Stimulated activated CD8-positive, alpha-beta memory T cell treated with anti-CD3 and anti-CD28 coated beads, Interleukin-7, amount 100 ng/mL, for 48 hours (primary cell): ENCODE measurements at regions not wholly inside any gene's neighbourhood (a gene's known extent, or its start where the extent isn't known, plus 50 kb on each side); places are given as distances from the start of the nearest gene placed in this dataset.
"Not testable (repeated sequence)": the region's sequence is repeated elsewhere in the genome, so short reads cannot be mapped to it uniquely, and the experiment has no call there.

ENCODE experiments used
- DNase-seq, 2 donors: peaks; one replicate each; pipeline ENCODE4 v3.0.0-alpha.2; 2020; ENCODE audit warnings: low read depth in 1 of 2; ENCODE audit errors: extremely low read depth in 1 of 2

DNA sequence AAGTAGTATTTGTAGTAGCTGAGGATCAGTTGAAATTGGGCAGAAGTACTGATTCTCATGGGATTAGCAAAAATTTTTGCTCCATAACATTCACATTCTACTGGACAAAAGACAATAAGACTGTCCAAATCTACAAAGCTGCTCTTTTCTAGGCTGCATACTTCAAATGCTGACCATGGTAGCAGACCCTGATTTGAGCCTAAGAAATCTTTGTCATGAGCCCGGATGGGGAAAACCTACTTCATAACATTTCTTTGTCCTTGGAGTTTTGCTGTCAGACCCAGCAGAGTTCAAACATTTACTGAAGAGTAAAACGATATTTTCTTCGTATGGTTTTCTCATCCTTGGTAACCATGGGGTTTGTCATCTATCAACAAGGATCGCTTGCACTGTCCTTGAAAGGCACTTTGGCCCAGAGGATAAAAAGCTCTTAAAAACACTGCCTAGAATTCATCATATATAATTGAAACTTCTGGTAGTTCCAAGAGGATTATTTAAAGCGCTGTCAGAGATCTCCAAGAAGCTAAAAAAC lies 216.9 kb downstream of the CAVIN4 start:
- no peak for DNase-seq

DNA sequence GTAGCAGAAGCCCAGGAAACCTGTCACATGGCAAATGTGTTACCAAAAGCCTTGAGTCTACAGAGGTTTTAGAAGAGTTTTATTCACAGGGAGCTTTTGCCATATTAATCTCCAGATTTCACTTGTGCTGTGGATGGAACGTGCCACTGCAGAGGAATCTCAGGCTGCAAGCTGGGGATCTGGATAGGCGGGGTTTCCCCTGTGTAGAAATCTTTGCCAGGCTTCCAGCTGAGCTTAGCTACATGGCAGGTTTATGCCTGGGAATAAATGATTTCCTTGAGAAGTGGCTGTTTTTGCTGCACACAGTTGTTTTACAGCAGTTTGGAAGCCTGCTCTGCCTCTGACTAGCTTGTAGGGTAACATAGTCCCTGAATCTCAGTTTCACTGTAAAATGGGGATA lies 224.6 kb upstream of the PLPPR1 start:
- DNase-seq, result no peak

DNA sequence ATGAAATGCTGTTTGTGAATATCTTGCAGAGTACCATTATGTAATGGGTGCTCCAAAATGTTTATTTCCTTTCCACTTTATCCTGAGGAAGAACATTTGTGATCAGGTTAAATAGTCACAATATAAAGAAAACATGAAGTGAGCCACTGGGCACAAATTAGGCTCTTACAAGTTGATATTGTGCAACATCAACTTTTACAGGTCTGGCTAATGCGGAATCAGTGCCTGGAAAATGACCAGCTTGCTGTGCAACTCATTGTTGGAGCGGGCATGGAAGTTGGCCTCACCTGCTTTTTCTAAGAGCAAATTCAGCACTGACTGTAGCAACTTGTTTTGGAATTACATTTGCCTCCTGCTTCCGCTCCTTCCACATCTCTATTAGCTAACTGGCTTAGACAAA lies 216.9 kb upstream of the PLPPR1 start:
- DNase-seq, result no peak

DNA sequence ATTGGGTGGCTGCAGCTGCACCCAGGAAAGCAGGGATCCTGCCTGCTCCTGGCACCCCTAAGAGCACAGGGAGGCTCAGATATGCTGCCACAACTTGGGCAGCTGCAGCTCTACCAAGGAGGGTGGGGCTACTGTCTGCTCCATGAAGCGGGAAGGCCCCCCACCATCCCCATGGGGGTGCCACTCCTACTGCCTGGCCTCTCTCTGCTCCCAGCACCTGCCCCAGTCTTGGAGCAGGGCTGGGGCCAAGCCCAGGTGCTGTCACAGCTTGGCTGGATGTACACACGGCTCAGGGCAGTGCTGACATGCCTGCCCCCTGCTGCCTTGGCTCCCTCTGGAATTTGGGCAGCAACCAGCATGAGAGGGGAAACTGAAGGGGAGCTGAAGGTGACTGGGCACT lies 214.7 kb upstream of the PLPPR1 start:
- no peak for DNase-seq

DNA sequence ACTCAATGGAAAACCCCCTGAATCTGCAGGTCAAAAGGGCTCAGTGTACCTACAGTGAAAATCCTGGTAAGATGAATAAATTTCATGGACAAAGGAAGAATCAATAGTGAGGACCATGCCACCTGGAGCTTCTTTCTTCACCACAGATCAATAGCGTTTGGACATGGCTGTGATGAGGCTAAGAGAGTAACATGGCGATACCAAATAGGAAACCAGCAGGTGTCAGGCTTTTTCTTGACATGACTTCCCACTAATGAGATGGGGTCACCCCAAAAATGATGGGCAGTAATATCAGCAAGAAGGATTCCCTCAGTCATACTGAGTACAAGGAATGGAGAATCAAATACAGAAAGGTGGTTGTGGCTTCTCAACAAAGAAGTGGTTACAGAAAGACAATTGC lies 208.5 kb upstream of the PLPPR1 start:
- DNase-seq, result no peak

DNA sequence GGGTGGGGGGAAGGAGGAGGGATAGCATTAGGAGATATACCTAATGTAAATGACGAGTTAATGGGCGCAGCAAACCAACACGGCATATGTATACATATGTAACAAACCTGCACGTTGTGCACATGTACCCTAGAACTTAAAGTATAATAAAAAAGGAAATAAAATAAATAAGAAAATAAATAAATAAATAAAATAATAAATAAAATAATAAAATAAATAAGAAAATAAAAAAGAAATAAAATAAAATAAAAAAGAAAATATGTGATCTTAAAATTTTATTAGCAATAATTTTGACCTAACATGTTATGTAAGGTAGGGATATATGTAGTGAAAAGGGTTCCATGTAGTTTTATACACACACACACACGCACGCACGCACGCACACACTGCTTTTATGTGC lies 195.5 kb upstream of the PLPPR1 start:
- not testable (repeated sequence) for DNase-seq

DNA sequence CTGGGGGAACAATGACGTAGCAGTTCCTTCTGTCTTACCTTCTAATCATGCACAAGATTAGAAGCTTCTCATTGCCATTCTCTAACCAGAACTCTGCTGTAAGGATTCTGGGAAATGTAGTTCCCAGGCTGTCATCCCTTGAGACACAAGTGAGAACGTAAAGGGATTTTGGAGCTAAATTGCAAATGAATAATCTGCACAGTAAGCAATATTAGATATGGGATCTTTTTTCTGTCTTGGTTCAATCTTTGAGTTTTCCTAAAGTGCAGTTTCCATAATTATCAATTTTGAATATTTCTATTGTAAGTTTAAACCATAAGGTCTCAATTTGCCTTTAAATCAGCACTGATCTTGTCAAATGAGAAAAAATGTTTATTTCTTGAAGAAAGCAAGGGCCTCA lies 189.7 kb upstream of the PLPPR1 start:
- DNase-seq, result no peak

DNA sequence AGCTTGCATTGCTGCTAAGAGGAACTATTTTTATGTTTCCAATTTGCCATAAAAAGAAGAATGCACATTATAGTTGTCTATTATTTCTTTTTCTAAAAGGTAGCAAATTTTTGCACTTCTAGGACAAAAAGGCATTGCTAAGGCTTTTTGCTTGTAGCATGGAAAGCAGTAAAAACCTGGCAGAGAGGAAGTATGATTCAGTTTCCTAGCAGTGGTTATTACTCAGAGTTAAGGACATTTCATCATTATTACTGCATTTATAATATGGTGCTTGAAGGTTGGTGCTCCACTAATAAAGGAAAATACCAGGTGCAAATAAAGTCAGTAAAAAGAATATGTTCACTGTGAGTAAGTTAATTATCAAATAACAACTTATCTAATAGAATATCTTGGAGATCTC lies 179.8 kb upstream of the PLPPR1 start:
- no peak for DNase-seq

DNA sequence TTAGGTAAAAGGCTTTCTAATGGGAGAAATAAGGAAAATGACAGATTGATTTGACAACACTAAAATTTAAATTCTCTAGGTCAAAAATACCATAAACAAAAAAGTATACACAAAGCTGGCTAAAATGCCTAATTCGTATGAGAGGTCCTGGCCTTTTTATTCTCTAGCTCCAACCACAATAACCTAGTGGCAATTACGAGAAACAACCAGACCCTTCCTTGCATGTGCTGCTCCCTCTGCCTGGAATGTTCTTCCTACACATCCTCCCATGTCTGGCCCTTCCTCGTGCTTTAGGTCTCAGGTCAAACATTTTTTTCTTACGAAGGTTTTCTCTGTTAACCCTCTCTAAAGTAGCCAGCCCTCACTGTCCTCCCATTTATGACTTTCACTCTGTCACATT lies 176.4 kb upstream of the PLPPR1 start:
- no peak for DNase-seq

DNA sequence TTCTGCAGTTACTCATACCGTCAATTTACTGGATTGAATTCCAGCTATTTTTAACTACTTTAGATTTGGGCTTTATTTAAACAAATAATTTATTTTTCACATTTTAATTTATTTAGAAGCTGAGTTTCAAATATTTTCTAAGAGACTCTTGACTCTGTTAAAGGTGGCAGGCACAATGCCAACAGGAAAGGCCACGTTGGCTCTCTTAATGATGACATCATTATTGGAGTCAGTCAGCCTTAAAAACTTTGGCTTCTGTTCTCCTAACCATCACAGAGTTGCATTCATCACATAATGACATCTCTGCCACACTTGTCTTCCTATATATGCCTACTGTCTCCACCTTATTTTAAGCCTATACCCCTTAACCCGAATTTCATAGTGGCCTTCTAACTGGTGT lies 172.3 kb upstream of the PLPPR1 start:
- DNase-seq, result no peak

DNA sequence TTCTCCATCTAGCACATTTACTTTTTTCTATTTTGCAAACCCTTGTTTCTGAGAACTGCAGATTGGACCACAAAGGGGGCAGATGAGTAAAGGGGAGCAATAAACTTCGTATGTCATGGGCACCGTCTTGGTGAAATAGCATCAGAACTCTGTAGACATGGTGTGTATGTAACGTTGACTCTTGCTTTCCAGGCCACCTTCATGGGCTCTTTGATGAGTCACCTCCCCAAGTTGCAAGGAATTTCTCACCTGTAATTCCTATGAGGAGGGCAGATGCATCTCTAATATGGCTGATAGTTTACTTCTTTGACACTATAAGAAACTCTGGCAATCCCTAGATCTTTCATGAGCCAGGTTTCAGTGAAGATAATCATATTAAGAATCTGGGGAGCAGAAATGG lies 163.4 kb upstream of the PLPPR1 start:
- no peak for DNase-seq

DNA sequence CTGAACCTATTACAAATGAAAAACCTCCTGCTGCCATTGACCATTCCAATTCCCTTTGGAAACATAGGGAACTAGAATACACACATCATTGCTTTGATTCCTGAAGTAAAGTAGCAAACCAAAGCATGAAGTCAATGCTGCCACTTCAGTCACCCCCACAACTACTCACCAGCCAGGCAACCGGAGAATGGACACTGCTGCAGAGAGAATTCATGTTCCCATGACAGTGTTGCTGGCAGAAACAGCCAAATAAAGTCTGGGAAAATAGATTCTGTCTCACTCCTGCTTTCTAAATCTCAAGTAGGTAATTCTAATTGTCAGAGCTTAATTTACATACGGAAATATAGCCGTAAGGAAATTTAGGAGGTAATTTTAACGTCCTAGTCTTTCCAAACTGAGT lies 162.9 kb upstream of the PLPPR1 start:
- DNase-seq, result no peak

DNA sequence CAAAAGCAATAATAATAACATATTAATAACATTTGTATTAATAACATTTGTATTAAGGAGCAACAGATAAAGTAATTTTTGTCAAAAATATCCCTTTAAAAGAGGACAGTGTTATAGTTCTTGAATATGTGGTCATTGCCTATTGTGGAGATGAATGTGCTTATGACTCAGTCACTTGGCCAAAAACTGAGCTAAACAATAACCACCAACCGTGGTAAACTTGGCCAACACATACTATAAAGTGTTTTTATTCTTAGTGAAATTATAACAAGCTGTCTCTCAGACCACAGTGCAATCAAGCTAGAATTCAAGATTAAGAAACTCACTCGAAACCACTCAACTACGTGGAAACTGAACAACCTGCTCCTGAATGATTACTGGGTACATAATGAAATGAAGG lies 159.2 kb upstream of the PLPPR1 start:
- DNase-seq, result no peak

DNA sequence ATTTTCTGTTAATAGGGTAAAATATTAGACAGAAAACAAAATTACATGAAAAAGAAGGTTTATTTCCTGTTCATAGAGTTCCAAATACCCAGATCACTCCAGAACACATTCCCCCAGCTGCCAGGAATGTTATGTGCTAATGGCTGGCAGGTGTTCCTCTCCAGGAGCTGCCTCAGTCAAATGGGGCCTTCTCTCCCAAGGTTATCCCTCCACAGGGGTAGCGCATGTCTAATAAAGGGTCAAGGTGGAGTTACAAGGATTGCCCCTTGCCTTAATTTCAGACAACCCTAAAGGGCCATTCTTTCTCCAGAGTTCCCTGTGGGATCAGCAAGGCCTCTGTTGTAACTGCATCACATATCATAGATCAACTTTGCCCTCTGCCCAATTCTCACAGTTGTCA lies 148.6 kb upstream of the PLPPR1 start:
- no peak for DNase-seq

DNA sequence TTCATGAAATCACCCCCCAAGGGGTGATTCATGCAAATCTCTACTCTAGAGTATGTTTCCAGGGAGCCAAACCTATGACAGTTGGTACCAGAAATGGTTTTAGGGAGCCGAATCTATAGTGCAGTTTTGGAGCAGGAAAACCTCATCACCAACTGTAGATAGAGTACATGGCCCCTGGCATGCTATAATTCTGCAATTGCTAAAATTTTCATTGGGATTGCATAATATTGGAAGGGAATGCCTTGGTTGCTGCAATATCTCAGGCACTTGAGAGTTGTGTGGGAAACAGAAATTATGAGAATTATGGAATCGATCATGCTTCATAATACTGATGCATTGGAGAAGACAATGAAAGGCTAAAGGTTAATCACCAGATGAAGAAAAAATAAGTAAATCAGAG lies 148.2 kb upstream of the PLPPR1 start:
- DNase-seq, result no peak

DNA sequence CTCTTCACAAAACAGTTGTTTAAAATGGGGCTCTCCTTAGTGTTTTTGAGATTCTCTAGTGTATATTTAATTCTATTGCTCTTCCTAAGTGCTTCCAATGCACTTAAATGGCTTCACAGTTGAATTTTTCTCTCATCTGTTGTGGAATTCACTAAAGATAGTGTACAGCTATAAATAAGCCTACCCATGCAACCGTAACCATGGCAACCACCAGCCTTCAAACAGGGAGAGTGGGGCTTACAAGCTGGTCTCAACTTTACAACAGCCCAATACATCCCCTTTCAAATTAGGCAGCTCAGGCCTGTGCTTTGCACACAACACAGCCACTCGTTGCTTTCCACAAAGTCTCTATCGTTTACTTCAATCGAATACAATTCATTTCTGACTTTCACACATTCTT lies 144.0 kb upstream of the PLPPR1 start:
- no peak for DNase-seq

DNA sequence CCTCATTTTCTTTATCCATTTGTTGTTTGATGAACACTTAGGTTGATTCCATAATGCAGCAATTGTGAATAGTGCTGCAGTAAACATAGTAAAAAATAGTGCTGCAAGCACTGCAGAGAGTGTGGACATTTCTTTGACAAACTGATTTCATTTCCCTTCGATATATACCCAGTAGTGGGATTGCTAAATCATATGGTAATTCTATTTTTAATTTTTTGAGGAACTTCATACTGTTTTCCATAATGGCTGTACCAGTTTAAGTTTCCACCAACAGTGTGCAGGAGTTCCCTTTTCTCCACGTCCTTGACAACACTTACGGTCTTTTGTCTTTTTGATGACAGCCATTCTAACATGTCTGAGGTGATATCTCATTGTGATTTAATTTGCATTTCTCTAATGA lies 138.2 kb upstream of the PLPPR1 start:
- no peak for DNase-seq

DNA sequence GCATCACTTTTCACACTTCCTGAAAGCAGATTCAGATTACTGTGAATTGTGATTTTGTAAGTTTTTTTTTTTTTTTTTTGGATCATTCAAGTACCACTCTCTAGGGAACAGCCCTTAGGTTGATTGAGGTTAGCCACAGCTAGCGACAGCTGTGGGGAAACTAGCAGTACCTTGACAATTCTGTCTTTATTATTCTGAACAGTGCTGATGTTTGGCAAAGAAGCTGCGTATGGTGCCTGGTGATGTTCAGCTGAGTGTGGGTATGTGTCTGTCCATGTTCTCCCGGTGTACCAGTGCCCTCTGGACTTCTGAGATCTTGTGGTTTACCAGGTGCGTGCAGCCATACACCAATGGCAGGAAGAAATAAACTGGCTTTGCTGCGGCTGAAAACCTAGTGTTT lies 117.3 kb upstream of the PLPPR1 start:
- DNase-seq, result no peak

DNA sequence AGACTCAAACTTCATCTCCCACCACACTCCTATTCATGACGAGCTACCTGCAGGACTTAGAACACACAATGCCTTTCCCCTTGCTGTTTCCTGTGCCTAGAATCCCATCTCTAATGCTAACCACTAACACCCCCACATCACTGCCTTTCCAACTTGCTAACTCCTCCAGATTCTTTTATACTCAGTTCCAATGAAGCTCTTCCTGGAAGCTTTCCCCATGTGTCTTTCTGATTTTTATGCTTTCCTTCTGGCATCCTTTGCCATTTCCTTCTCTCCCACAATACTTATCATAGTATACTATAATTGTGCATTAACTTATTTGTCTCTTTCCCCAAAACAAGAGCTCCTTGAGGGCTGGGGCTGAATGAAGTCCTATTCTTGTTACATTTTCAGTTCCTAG lies 115.3 kb upstream of the PLPPR1 start:
- no peak for DNase-seq

DNA sequence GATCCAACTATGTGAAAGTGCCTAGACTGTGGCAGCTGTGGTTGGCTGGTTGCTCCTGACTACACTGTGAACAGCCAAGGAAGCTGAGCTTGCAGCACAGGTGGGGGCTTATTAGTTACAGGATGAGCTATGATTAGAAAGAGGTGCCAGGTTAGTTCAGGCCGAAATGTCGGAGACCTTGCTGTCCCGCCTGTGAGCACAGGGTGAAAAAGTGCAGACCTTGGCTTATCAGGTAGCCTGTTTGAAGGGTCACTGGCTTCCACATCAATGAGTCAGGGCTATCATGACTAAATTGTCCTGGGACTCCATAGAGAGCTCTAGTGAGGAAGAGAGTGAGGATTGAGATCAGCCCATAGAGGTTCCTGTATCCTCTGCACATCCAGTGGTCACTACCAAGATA lies 114.3 kb upstream of the PLPPR1 start:
- no peak for DNase-seq

DNA sequence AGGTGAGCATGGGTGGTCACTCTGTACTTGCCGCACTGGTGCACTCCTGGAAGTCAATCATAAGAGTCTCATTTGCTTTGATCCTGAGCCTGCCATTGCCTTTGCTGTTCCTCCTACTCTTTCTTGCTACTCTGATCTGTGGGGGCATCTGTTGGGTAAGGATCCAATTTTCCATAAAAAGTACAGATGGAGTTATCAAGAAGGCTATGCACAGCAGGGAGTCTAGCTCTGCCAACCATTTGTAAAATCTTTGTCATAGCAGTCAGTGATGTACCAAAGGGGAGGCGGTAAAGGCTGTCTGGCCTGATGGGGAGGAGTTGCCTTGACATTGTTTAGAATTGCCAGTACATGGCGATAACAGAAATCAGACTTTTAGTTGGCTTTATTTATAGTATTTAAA lies 109.0 kb upstream of the PLPPR1 start:
- DNase-seq, result no peak

DNA sequence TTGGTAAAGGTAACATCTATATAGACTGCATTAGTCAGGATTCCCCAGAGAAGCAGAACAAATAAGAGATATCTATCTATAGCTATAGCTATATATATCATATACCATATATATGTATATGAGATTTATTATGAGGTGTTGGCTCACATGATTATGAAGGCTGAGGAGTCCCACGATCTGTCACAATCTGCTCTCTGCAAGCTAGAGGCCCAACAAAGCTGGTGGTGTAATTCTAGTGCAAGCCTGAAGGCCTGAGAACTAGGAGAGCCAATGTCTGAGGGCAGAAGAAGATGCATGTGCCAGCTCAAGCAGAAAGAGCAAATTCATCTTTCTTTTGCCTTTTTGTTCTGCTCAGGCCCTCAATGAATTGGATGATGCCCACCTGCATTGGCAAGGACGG lies 102.2 kb upstream of the PLPPR1 start:
- DNase-seq, result no peak

DNA sequence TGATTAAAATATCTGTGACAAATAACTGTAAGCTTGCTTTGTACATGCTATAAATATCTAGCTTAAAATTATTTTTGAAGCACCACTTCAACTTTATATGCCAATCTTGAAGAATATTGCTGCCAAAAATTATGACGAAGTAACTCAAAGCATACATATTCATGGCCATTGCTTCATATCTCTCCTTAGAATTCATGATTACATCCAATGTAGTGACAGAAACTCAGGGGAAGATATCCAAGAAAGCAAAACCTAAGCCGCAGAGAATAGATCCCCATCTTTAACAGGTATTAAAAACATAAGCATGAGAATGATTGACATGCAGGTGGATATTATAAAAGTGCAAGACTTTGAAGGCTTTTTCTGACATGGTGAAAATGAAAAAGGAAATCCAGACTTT lies 100.8 kb upstream of the PLPPR1 start:
- DNase-seq, result no peak

DNA sequence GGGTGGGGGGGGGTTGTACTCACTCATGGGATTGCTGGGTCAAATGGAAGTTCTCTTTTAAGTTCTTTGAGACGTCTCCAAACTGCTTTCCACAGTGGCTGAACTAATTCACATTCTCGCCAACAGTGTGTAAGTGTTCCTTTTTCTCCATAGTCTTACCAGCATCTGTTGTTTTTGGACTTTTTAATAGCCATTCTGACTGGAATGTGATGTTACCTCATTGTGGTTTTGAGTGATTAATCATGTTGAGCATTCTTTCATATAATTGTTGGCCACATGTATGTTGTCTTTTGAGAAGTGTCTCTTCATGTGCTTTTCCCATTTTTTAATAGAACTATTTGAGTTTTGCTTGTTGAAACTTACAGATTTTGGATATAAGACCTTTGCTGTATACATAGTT lies 94.9 kb upstream of the PLPPR1 start:
- DNase-seq, result no peak
